ENCODE measurements at regions not wholly inside any gene's neighbourhood (a gene's known extent, or its start where the extent isn't known, plus 50 kb on each side); places are given as distances from the start of the nearest gene placed in this dataset.
A peak's percentile ranks its signal among the peaks of the same experiment; 100 is the strongest.

DNA sequence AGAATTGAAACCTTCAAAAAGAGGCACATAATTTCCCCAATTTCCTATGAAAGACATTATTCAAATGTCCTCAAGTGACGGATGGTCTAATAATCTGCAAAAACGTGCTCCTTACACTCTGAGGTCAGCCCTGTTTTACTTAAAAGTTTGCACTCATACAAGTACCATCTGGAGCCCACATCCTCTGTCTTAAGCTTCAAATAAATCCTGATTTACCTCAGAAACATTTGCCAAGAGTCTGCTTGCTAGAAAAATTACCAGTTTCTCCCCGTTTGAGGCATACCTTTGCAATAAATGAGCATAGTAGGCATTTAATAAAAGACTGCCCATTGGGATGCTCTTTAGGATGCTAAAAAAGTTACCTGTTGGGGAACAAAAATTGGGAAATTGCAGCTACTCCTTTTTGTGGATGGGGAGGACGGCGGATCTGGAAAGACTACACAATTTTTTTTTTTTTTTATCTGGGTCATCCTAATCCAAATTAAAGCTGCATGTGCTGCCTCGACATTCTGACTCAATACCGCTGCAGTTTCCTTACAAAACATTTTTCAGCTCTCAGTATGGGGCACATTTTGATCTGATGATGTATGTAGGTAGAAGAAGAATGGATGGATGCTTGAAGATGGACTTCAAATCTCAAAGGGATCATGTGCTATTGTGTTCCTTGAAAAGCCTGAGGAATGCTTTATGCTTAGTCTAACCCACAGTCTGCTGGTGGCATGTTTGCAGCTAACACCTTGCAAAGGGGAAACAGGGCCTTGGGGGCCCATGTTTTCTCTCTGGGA, 233.7 kb upstream of the ADAMTS9 start:
- TF ChIP-seq GATA3 (IDR thresholded peaks at IDR 0.05; ENCODE audit: low read depth, low read length) = no peak
- no peak for TF ChIP-seq GATA2 (IDR thresholded peaks at IDR 0.05; ENCODE audit: low read depth, low read length)

DNA sequence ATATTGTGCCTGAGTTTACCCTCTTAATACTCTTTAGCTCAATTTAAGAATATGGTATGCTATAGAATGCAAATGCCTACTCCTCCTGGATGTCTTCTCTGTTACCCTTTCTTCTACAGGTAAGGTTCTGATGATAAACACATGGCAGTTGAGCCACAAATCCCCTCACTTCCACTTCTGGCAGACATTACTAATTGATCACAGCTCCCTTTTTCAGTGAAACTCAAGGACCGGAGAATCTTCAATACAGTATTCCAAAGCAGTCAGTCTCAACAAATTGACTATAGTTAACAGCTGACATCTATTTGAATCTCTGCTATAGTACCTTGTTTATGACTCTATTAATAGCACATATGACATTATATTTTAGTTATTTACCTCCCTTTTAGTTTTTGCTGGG, 232.1 kb upstream of the ADAMTS9 start:
- no peak for TF ChIP-seq GATA2 (IDR thresholded peaks at IDR 0.05; ENCODE audit: low read depth, low read length)
- TF ChIP-seq GATA3 (IDR thresholded peaks at IDR 0.05; ENCODE audit: low read depth, low read length) = no peak

DNA sequence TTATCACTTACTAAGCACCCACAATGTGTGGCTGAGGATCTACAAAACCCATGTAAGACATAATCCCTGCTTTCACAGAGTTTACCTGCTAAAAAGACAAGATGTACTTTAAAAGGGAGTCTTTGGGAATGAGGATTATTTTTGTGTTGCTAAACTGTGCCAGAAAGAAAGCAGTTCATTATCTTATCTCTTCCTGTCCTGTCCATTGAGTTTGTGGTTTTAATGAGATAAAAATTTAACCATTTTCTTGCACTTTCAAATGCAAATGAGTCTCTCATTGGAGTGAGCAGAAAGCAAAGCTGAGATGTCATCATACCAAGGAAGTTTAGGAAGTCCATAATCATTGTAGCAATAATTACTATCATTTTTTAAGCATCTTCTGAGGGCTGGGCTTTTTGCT, 231.2 kb upstream of the ADAMTS9 start:
- TF ChIP-seq GATA3 (IDR thresholded peaks at IDR 0.05; ENCODE audit: low read depth, low read length) (no peak), GATA2 (IDR thresholded peaks at IDR 0.05; ENCODE audit: low read depth, low read length) (no peak)

DNA sequence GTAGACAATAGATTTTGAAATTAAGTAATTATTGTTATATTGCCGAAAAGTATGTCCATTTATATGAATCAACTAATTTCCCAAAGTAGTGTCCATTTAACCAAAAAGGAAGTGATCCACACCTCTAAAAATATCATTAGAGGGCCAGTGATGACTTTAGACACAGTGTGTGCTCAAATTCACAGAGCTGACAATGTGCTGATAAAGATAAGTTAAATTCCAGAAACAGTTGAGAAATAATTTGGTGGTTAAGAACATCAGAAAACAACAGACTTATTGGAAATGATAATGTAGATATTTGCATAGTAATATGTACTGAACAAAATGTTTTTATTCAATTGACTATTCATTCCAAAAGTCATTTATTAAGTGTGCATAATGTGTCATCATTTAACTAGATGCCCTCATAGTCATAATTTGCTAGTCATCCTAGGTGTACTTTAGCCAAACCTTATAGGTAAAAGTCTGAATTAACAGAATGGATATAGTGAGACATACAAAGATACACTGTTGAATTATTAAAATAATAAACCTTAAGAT, 230.2 kb upstream of the ADAMTS9 start:
- TF ChIP-seq GATA2 (IDR thresholded peaks at IDR 0.05; ENCODE audit: low read depth, low read length) (no peak), GATA3 (IDR thresholded peaks at IDR 0.05; ENCODE audit: low read depth, low read length) (no peak)

DNA sequence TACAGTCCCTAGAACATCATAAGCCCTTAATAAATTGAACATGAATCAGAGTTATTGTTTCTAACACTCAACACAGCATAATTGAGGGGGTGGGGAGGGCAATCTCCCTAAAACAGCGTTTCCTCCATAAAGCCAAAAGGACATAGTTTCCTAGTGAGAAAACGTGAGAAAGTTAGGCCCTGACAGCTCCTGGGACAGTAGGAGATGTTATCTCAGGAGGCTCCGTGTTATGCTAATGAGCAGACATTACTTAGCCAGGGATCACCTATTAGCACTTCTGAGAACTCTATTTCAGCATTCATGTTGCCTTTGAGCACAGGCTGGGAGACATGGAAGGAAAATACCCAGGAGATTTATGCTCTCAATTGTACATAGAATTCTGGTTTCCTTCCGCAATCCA, 229.1 kb upstream of the ADAMTS9 start:
- no peak for TF ChIP-seq GATA3 (IDR thresholded peaks at IDR 0.05; ENCODE audit: low read depth, low read length)
- TF ChIP-seq GATA2 (IDR thresholded peaks at IDR 0.05; ENCODE audit: low read depth, low read length) = 0 out of 2 replicates have a peak, but pooled peaks have one; percentile 14

DNA sequence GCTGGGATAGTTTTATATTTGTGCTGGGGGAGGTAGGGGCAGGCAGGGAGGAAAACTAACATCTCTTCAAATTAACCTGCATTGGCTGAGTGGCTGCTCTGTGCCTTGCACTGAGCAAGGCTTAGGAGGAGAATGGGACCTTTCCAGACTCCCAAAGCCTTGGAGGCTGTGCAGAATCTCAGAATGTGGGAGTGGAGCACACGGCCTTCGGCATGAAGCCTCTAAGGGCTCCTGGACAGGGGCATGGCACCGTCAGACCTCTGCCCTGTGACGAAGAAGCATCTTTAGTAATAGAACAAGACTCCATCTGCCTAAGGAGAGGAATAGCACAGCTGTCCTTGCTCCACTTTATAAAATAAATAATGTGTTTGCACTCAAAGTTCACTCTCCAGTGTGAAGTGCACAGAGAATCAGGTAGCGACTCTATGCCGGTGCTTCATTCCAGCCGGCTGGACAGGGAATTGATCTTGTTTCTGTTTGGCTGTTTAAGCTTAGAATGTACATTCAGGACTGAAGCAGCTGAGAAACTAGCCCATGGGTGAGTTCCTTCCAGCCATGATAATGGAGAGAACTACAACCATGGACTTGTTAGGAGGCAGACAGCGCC, 228.5 kb upstream of the ADAMTS9 start:
- no peak for TF ChIP-seq GATA3 (IDR thresholded peaks at IDR 0.05; ENCODE audit: low read depth, low read length)
- no peak for TF ChIP-seq GATA2 (IDR thresholded peaks at IDR 0.05; ENCODE audit: low read depth, low read length)

DNA sequence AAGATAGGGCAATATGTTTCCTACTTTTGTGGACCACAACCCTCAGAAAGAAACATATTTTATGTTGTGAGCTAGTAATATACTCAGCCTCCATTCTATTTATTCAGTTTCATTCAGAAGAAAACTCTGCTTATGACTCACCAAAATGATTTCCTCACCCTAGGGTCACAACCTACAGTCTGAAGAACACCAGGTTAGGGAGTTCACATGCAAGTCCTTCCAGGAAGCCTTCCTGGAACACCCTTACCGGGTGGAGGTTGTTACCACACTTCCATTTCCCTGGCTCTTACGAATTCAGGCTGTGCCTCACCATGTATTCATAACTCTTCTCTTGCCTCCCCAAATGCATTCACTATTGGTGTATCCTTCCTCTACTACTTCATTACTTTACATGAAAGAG, 228.0 kb upstream of the ADAMTS9 start:
- TF ChIP-seq GATA2 (IDR thresholded peaks at IDR 0.05; ENCODE audit: low read depth, low read length) (no peak), GATA3 (IDR thresholded peaks at IDR 0.05; ENCODE audit: low read depth, low read length) (no peak)

DNA sequence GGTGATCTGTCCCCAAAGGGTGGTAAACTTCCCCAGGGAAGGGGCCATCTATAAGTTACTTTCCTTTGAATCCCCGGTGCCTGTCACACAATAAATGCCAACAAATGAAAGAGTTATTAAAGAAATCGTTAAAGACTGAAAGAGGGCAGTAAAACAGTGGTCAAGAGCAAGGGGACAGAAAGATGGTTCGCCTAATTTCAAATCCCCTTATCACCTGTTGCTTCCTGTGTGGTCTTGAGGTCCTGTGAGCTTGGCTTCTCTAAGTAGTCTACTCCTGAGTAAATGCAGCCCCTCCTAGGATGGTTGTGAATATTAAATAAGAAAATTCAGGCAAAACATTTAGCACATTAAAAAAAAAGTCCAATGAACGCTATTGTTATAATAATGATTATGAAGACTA, 225.7 kb upstream of the ADAMTS9 start:
- TF ChIP-seq GATA3 (IDR thresholded peaks at IDR 0.05; ENCODE audit: low read depth, low read length) (no peak), GATA2 (IDR thresholded peaks at IDR 0.05; ENCODE audit: low read depth, low read length) (no peak)

DNA sequence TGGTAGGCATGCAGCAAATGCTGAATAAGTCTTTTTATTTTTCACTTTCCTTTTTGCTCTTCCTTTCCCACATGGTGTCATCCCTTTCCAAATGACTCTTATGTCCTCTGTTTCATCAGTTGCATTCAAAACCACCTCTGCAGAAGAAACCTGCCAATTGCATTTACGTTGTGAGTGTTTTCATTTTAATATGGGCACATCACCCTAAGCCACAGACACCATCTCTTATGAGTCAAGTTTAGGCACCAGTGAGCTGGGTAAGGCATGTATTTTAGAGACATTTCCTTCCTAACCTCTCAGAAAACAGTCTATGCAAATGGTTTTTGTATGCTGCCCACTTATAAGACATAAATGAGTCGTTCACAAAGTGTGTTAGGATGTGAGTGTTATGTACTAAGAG, 223.3 kb upstream of the ADAMTS9 start:
- TF ChIP-seq GATA2 (IDR thresholded peaks at IDR 0.05; ENCODE audit: low read depth, low read length) (no peak), GATA3 (IDR thresholded peaks at IDR 0.05; ENCODE audit: low read depth, low read length) (no peak)

DNA sequence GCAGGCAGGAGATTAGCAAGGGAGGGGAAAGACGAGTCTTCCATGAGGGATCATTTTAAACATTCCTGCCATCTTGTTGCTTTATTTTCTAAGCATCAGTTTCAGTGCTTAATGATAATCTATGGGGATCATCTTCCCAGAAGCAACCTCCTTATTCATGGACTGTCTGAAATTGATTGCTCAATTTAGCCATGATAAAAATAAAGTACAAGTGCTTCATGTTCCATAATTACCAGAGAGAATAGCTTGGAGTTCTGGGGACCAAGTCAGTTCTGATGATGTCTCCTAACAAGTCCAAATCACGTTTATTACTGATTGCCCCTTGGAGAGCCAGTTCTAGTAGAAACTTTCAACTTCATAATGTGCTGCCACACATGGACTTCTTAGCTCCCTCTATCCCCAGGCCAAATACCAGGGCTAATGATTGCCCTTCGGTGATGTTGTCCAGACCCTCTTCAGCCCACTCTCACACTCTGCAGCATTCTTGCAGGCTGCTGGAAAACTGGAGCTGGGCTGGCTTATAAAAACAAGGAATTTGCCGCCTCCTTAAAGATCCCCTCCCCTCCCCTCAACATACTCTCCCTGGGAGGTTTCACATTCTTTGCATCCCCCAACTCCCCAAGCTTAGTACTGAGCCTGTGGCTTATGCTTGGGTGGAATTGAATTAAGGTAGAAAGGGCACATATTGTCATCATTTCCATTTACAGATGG, 222.1 kb upstream of the ADAMTS9 start:
- TF ChIP-seq GATA2 (IDR thresholded peaks at IDR 0.05; ENCODE audit: low read depth, low read length) = no peak
- TF ChIP-seq GATA3 (IDR thresholded peaks at IDR 0.05; ENCODE audit: low read depth, low read length) = no peak

DNA sequence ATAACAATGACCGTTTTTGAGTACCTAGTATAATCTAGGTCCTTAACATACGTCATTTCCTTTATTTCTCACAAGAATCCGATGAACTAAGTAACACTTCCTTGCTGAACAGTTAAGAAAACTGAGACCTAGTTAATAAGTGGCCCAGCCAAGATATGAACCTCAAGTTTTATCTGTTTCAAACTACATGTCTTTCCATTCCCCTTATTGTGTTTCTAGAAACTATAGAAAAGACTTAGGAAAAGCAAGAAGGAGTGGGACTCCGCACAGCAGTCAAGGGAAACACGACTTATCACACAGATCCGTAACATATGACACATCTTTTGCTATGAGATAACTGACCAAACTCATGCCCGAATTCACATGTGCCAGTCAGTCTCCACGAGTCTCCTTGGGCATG, 221.2 kb upstream of the ADAMTS9 start:
- TF ChIP-seq GATA2 (IDR thresholded peaks at IDR 0.05; ENCODE audit: low read depth, low read length) (no peak), GATA3 (IDR thresholded peaks at IDR 0.05; ENCODE audit: low read depth, low read length) (no peak)

DNA sequence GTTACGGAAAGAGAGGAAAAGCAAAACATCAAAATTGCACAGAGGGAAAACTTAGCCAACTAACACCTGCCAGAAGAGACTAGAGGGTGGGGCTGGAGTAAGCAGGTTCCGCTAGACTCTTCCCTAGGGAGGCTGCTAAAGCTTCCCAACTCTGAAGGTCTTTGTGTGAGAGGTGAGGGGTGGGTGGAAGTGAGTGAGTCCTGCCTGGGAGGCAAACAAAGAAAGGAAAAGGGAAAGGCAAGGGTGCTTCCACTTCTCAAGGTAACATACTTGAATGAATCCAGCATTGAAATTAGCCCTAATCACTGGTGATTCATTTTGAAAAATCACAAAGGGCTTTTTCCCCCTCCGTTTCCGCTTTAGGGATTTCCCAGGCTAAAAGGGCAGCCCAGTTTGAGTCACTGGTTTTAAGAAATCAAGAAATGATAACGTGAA, 220.5 kb upstream of the ADAMTS9 start:
- TF ChIP-seq GATA2 (IDR thresholded peaks at IDR 0.05; ENCODE audit: low read depth, low read length) (no peak), GATA3 (IDR thresholded peaks at IDR 0.05; ENCODE audit: low read depth, low read length) (no peak)

DNA sequence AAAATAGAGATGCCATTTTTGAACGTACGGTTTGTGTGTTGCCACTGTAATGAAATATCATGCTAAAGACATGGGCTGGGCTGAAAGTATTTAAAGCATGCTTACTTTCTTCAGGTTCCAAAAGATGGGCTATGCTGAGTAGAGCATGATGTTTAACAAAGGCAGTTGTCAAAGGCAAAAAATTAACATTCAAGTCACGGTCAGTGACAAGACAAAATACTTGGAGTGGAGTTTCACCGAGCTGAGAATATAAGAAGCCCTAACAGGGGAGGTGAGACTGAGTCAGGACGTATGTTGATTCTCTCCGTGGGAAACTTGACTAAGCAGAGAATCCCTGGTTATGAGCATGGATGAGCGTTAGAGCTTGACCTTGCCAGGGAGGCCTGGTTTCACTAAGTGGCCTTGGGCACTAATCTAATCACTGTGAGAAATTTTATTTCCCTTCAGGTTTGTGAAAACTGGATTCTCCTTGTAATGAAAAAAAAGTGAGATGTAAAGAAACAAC, 218.2 kb upstream of the ADAMTS9 start:
- no peak for TF ChIP-seq GATA2 (IDR thresholded peaks at IDR 0.05; ENCODE audit: low read depth, low read length)
- no peak for TF ChIP-seq GATA3 (IDR thresholded peaks at IDR 0.05; ENCODE audit: low read depth, low read length)

DNA sequence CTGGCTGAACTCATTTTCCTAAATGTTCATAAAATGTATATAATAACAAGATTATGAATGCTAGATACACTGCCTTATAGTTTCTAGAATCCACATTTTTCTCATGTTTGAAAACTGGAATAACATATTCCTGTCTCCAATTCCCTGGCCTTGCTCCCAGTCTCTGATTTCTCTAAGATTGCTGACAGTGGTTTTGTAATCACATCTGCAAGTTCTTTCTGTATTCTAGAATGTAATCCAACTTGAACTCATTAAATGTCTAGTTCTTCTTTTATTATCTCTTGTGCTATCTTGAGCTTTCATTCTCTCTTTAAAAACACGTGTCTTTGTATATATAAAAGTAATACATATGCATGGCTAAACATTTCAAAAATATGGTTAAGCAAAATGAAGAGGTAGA, 215.2 kb upstream of the ADAMTS9 start:
- no peak for TF ChIP-seq GATA2 (IDR thresholded peaks at IDR 0.05; ENCODE audit: low read depth, low read length)
- TF ChIP-seq GATA3 (IDR thresholded peaks at IDR 0.05; ENCODE audit: low read depth, low read length) = no peak
